KMS-11 (cell line): ENCODE measurements at regions not wholly inside any gene's neighbourhood (a gene's known extent, or its start where the extent isn't known, plus 50 kb on each side); places are given as distances from the start of the nearest gene placed in this dataset.

ENCODE experiments used
- H2AFZ ChIP-seq: fragments of 200-600 bp; sonication (generic); 2 replicates; pipeline ENCODE4 v1.6.1; 2016; ENCODE audit warnings: antibody characterized with exemption, mixed run types, low read depth
- H3K27ac ChIP-seq: fragments of 200-600 bp; sonication (generic); 2 replicates; pipeline ENCODE4 v1.6.1; 2016; ENCODE audit warnings: mild to moderate bottlenecking, mixed run types
- H3K27me3 ChIP-seq: fragments of 200-600 bp; sonication (generic); 2 replicates; pipeline ENCODE4 v1.6.1; 2017; ENCODE audit warnings: mild to moderate bottlenecking, low read depth, mixed run types, moderate library complexity; ENCODE audit not compliant: insufficient read depth
- H3K36me3 ChIP-seq: fragments of 200-600 bp; sonication (generic); 2 replicates; pipeline ENCODE4 v1.6.1; 2017; ENCODE audit warnings: mild to moderate bottlenecking, mixed run types; ENCODE audit not compliant: insufficient read depth
- H3K4me1 ChIP-seq: fragments of 200-600 bp; sonication (generic); 2 replicates; pipeline ENCODE4 v1.6.1; 2016; ENCODE audit warnings: mild to moderate bottlenecking, low read depth, mixed run types; ENCODE audit not compliant: poor library complexity, severe bottlenecking
- H3K4me2 ChIP-seq: fragments of 200-600 bp; sonication (generic); 2 replicates; pipeline ENCODE4 v1.7.0; 2016; ENCODE audit warnings: mild to moderate bottlenecking, mixed run types
- H3K4me3 ChIP-seq: fragments of 200-600 bp; sonication (generic); IDR thresholded peaks from 2 replicates; pipeline ENCODE4 v1.6.1; 2017; ENCODE audit warnings: low read depth, low read length, mixed read lengths; ENCODE audit not compliant: insufficient read depth
- H3K79me2 ChIP-seq: fragments of 200-600 bp; sonication (generic); 2 replicates; pipeline ENCODE4 v1.6.1; 2016; ENCODE audit warnings: low read depth, mixed run types; ENCODE audit not compliant: insufficient read depth
- H3K9ac ChIP-seq: fragments of 200-600 bp; sonication (generic); 2 replicates; pipeline ENCODE4 v1.6.1; 2016; ENCODE audit warnings: mild to moderate bottlenecking, mixed run types
- H4K20me1 ChIP-seq: fragments of 200-600 bp; sonication (generic); 2 replicates; pipeline ENCODE4 v1.6.1; 2016; ENCODE audit warnings: mild to moderate bottlenecking, mixed run types; ENCODE audit not compliant: insufficient read depth
- TF ChIP-seq, protein P1 (sequence below): fragments of 200-600 bp; sonication (generic); conservative IDR thresholded peaks from 2 replicates; pipeline ENCODE4 v1.6.1; 2017; ENCODE audit warnings: low read depth, mild to moderate bottlenecking, antibody characterized with exemption, low read length, moderate library complexity, mixed read lengths

DNA sequence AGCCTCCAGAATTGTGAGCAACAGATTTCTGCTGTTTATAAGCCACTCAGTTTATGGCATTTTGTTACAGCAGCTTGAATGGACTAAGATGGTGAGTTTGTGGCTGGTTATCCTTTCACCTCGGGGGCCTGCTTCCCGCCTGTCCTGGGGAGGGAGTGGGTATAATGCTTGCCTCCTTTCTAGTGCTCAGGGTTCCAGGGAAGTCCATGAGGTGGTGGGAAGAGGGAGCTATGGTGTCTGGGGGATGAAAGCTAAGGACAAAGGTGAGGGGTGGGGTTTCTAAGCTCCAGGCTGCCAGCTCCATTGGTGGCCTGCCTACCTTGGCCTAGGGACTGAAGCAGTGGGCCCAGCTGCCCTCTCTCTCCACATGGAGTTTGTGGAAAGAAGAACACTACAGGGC, 50.2 kb upstream of the SDK2 start:
- Histone ChIP-seq H3K4me1 (no peaks in the 10 kb centered on the region), H3K27ac (no peak overlapping the region), H2AFZ (no peak overlapping the region), H4K20me1 (no peaks in the 10 kb centered on the region), H3K9ac (no peak overlapping the region), H3K36me3 (no peaks in the 10 kb centered on the region), H3K79me2 (no peaks in the 10 kb centered on the region), H3K27me3 (peaks cover 18% of the 10 kb centered on the region; the same call in 1 of the 2 replicates), H3K4me2 (no peak overlapping the region), H3K4me3 (no peak overlapping the region)
- TF ChIP-seq, protein P1, sequence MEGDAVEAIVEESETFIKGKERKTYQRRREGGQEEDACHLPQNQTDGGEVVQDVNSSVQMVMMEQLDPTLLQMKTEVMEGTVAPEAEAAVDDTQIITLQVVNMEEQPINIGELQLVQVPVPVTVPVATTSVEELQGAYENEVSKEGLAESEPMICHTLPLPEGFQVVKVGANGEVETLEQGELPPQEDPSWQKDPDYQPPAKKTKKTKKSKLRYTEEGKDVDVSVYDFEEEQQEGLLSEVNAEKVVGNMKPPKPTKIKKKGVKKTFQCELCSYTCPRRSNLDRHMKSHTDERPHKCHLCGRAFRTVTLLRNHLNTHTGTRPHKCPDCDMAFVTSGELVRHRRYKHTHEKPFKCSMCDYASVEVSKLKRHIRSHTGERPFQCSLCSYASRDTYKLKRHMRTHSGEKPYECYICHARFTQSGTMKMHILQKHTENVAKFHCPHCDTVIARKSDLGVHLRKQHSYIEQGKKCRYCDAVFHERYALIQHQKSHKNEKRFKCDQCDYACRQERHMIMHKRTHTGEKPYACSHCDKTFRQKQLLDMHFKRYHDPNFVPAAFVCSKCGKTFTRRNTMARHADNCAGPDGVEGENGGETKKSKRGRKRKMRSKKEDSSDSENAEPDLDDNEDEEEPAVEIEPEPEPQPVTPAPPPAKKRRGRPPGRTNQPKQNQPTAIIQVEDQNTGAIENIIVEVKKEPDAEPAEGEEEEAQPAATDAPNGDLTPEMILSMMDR = no peak

DNA sequence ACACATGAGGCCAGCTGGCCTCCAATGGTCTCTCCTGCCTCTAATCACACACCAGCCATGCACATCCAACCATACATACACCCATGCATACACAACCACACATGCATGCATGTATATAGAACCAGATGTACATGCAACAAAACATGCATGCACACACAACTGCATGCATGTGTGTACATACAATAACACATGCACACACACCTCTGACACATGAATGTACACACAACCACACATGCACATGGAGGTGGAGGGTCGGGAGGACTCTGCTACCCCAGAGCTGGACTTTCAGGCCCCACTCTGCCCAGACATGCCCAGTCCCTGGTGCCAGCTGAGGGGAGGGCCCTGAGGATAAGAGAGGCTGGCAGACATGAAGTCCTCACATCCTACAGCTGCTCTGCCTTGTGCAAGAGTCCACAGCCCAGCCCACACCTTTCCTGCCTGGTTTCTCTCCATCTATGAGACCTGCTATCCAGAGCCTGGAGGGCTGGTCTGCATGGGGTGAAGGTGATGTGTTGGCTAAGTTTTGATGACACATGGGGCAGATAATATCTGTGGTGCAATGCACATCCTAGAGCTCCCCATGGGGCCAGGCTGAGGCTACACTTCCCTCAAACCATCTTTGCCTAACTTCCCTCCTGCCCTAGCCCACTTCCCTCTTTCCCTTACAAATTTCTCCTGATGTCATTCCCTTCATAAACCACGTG, 50.9 kb upstream of the SDK2 start:
- Histone ChIP-seq H3K27me3 (peaks cover 14% of the 10 kb centered on the region; the same call in 1 of the 2 replicates), H3K79me2 (no peaks in the 10 kb centered on the region), H3K4me3 (no peak overlapping the region), H4K20me1 (no peaks in the 10 kb centered on the region), H2AFZ (no peak overlapping the region), H3K4me2 (no peak overlapping the region), H3K27ac (no peak overlapping the region), H3K4me1 (no peaks in the 10 kb centered on the region), H3K36me3 (no peaks in the 10 kb centered on the region), H3K9ac (no peak overlapping the region)
- TF ChIP-seq, protein P1 = no peak

DNA sequence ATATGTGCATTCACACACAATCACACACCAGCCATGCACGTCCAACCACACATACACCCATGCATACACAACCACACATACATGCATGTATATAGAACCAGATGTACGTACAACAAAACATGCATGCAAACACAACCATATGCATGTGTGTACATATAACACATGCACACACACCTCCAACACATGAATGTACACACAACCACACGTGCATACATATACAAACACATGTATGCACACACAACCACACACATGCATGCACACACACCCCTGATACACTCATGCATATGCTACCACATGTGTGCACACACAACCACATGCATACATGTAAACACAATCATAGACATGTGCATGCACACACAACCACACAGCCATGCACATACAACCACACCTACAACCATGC, 52.0 kb upstream of the SDK2 start:
- TF ChIP-seq, protein P1 = no peak
- Histone ChIP-seq H3K27me3 (peaks cover 10% of the 10 kb centered on the region; the same call in 1 of the 2 replicates), H3K4me2 (no peak overlapping the region), H3K9ac (no peak overlapping the region), H3K4me1 (no peaks in the 10 kb centered on the region), H3K4me3 (no peak overlapping the region), H3K36me3 (no peaks in the 10 kb centered on the region), H3K79me2 (no peaks in the 10 kb centered on the region), H4K20me1 (no peaks in the 10 kb centered on the region), H2AFZ (no peak overlapping the region), H3K27ac (no peak overlapping the region)

DNA sequence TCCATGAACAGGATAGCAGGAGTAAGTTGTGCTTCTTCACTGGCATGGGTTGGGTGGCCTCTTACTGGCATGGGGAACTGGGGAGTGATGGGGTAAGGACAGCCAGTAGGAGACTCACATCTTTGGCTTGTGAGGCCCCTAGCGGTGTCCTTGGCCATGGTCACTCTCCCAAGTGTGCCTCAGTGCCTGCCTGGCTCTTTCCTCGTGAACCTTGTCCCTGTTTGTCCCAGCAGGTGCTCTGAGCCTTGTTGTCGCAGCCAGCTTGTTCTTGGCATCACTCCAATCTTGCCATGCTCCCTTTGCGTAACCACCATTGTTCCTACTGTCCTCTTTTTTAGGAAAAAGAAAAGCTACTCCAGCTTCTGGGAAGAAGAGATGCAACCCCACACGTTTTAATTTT, 53.6 kb upstream of the SDK2 start:
- Histone ChIP-seq H3K4me3 (no peak overlapping the region), H3K27ac (no peak overlapping the region), H2AFZ (no peak overlapping the region), H3K36me3 (no peaks in the 10 kb centered on the region), H3K27me3 (peaks cover 5% of the 10 kb centered on the region; the same call in 1 of the 2 replicates), H3K9ac (no peak overlapping the region), H3K4me1 (no peaks in the 10 kb centered on the region), H4K20me1 (no peaks in the 10 kb centered on the region), H3K4me2 (no peak overlapping the region), H3K79me2 (no peaks in the 10 kb centered on the region)
- TF ChIP-seq, protein P1 = no peak
